ENCODE measurements at regions not wholly inside any gene's neighbourhood (a gene's known extent, or its start where the extent isn't known, plus 50 kb on each side); places are given as distances from the start of the nearest gene placed in this dataset.

DNA sequence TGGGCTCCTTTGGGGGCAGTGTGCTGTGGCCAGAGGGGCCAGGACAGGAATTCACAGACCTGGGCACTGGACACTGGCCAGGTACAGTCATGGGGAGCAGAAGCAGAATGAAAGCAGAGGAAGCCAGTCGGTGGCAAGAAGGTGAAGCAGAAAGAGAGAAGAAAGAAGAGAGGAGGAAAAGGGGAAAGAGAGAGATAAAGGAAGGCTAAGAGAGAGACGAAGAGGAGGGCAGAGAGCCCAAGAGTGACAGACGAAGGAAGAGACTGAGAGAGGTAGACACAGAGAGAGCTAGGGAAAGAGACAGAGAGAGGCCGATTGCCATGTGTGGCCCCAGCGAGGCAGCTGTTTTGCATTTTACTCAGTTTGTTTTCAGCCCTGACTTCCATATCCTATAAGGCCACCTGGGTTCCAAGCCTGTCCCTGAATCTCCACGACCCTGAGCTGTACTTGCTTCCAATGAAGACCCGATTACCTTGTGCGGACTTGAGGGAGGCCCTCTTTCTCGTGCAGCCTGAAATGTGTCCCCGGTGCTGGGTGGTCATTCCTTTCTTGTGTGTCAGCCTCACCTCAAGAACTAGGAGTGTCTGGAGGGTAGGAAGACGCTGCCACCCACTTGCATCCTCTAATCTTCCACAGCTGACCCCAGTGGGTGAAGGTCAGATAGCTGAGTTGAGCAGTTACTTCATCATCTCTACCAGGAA, 73.9 kb downstream of the LSM3 start:
- Histone ChIP-seq H3K4me3 (ENCODE audit: low read length in 2 of 2) (no peak overlapping the region), H3K27ac (ENCODE audit: low read depth in 1 of 2, low read length in 2 of 2) (no peak overlapping the region)
- 90 to 91% methylated on average over 11 of the region's 11 CpGs for WGBS, 2 donors

DNA sequence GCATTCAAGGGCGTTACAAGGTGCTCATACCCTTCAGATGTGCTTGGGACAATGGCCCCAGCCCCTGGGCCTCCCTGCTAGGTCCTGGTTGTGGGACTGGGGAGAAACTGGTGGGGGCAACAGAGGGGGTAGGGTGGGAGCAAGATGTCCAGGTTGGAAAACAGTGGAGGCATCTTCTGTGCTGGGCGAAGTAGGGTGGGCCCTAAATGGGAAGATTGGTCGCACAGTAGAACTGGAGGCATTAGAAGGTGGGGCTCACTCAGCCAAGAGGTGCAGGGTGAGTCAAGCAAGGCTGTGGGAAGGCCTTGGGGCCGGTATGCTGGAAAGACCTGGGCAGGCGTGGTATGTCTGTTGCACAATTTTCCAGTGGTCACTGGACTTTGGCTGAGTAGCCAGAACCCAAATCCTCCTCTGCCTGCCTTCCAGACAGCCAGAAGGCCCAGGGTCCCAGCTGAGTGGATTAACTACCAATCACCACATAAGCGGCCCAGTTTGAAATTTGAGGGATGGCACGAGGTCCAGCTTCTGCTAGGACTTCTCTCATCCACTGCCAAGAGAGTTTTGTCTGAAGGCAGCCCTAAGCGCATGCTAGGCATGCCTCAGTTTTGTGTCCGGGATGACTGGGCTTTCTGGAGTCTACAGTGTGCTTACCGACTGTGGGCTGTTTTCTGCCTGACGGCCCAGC, 74.5 kb downstream of the LSM3 start:
- Histone ChIP-seq H3K4me3 (ENCODE audit: low read length in 2 of 2) (no peak overlapping the region), H3K27ac (ENCODE audit: low read depth in 1 of 2, low read length in 2 of 2) (no peak overlapping the region), H3K27me3 (ENCODE audit: control insufficient read depth in 1 of 2, insufficient read depth in 2 of 2, low read length in 1 of 2) (no peaks in the 10 kb centered on the region), H3K36me3 (ENCODE audit: control insufficient read depth in 1 of 2, insufficient read depth in 2 of 2, low read length in 1 of 2) (no peaks in the 10 kb centered on the region), H3K4me1 (ENCODE audit: control insufficient read depth in 1 of 2, insufficient read depth in 2 of 2, low read length in 2 of 2) (no peaks in the 10 kb centered on the region), H3K9me3 (ENCODE audit: control insufficient read depth, low read length) (no peaks in the 10 kb centered on the region)
- WGBS, 2 donors, result 93 to 94% methylated on average over 11 of the region's 11 CpGs
- DNase-seq, result peak in 1 of 2 donors; percentile 67
- ATAC-seq (ENCODE audit: low FRiP score), result peak; percentile 16
- intact Hi-C loops (cut with DNase I), result no loop called here

More for the DNA sequence above, 73.9 kb downstream of the LSM3 start:
- Histone ChIP-seq H3K4me1 (ENCODE audit: control insufficient read depth in 1 of 2, insufficient read depth in 2 of 2, low read length in 2 of 2) (no peaks in the 10 kb centered on the region), H3K9me3 (ENCODE audit: control insufficient read depth, low read length) (no peaks in the 10 kb centered on the region), H3K27me3 (ENCODE audit: control insufficient read depth in 1 of 2, insufficient read depth in 2 of 2, low read length in 1 of 2) (no peaks in the 10 kb centered on the region), H3K36me3 (ENCODE audit: control insufficient read depth in 1 of 2, insufficient read depth in 2 of 2, low read length in 1 of 2) (no peaks in the 10 kb centered on the region)
- intact Hi-C loops (cut with DNase I), result no loop called here
- DNase-seq (peak in 1 of 2 donors; percentile 38), ATAC-seq (ENCODE audit: low FRiP score) (no peak)

DNA sequence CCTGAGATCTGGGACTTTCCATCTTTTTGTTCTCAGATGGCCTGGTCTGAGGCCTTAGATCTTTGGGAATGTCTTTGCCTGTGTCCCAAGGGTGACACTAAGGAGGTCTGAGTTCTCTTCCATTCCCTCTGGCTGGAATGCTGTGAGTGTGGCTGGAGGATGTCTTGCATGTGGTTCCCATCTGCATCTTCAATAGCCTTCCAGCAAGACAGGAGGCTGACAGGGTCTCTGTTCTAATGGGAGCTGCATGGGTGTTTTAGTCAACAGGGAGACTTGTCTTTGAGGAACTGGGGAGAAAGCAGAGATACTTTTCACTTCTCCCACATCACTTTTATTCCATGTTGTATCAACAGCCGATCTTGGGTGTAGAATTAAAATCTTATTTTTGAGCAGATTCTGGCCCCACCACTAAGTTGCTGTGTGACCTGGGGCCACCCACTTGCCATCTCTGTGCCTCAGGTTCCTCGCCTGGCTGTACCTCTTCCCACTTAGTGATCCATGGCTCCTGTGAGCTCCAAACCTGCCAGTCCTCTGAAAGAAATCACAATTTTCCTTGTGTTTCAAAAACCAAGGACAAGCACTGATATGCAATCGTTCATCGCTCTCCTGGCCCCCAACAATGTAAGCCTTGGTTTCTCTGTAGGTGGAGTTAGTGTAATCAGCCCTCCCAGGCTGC, 75.2 kb downstream of the LSM3 start:
- no peaks in the 10 kb centered on the region for H3K27me3 ChIP-seq (ENCODE audit: control insufficient read depth in 1 of 2, insufficient read depth in 2 of 2, low read length in 1 of 2)
- DNase-seq (peak in 1 of 2 donors; percentile 20), ATAC-seq (ENCODE audit: low FRiP score) (no peak)

DNA sequence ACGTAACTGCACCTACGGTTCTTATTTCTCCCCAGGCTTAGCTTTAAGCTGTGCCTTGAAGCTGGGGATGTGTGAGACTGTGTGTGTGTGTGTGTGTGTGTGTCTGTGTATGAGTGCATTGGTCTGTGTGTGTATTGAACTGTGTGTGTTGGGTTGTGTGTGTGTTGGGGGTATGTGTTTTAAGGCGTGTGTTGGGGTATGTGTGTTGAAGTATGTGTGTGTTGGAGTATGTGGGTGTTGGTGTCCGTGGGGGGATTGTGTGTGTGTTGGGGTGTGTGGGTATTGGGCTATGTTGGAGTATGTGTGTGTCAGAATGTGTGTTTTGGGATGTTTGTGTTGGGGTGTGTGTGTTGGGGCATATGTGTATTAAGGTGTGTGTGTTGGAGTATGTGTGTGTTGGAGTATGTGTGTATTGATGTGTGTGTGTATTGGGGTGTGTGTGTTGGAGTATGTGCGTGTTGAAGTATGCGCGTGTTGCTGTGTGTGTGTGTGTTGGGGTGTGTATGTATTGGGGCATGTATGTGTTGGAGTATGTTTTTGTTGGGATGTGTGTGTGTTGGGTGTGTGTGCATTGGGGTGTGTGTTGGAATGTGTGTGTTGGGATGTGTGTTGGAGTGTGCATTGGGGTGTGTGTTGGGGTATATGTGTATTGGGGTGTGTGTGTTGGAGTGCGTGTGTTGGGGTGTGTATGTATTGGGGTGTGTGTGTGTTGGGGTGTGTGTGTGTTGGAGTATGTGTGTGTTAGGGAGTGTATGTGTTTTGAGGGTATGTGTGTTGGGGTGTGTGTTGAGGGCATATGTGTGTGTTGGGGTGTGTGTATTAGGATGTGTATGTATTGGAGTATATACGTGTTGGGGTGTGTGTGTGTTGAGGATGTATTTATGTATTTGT, 76.4 kb downstream of the LSM3 start:
- Histone ChIP-seq H3K36me3 (ENCODE audit: control insufficient read depth in 1 of 2, insufficient read depth in 2 of 2, low read length in 1 of 2) (no peaks in the 10 kb centered on the region), H3K4me3 (ENCODE audit: low read length in 2 of 2) (no peak overlapping the region), H3K27me3 (ENCODE audit: control insufficient read depth in 1 of 2, insufficient read depth in 2 of 2, low read length in 1 of 2) (no peaks in the 10 kb centered on the region), H3K27ac (ENCODE audit: low read depth in 1 of 2, low read length in 2 of 2) (no peak overlapping the region), H3K9me3 (ENCODE audit: control insufficient read depth, low read length) (no peaks in the 10 kb centered on the region), H3K4me1 (ENCODE audit: control insufficient read depth in 1 of 2, insufficient read depth in 2 of 2, low read length in 2 of 2) (no peaks in the 10 kb centered on the region)
- WGBS, 2 donors, result 88 to 95% methylated on average over 9 of the region's 9 CpGs
- no peak for ATAC-seq (ENCODE audit: low FRiP score)
- peak in 1 of 2 donors; percentile 8 for DNase-seq
- intact Hi-C loops (cut with DNase I), result no loop called here

More for the DNA sequence above, 75.2 kb downstream of the LSM3 start:
- H3K27ac ChIP-seq (ENCODE audit: low read depth in 1 of 2, low read length in 2 of 2), result no peak overlapping the region
- no peaks in the 10 kb centered on the region for H3K9me3 ChIP-seq (ENCODE audit: control insufficient read depth, low read length)
- intact Hi-C loops (cut with DNase I), result no loop called here
- H3K36me3 ChIP-seq (ENCODE audit: control insufficient read depth in 1 of 2, insufficient read depth in 2 of 2, low read length in 1 of 2), result no peaks in the 10 kb centered on the region
- 94 to 95% methylated on average over 4 of the region's 4 CpGs for WGBS, 2 donors
- H3K4me3 ChIP-seq (ENCODE audit: low read length in 2 of 2), result no peak overlapping the region
- H3K4me1 ChIP-seq (ENCODE audit: control insufficient read depth in 1 of 2, insufficient read depth in 2 of 2, low read length in 2 of 2), result no peaks in the 10 kb centered on the region

DNA sequence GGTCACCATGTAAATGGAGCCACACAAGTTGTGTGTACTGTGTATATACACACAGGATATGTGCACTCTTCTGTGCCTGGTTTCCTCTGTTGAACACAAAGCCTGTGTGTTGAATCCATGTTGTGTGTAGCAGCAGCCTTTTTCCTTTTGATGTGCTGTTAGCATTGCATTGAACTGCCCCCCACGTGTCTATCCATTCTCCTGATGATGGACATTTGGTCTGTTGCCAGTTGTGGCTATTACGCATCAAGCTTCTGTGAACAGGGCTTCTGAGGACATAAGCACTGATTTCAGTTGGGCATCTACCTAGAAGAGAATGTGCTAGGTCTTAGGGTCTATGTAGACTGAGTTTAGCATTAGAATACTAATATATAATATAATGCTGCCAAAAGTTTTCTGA, 77.4 kb downstream of the LSM3 start:
- DNase-seq (no peak), ATAC-seq (ENCODE audit: low FRiP score) (no peak)
- intact Hi-C loops (cut with DNase I), result no loop called here
- WGBS, 2 donors, result 64% methylated on average over 2 of the region's 2 CpGs
- Histone ChIP-seq H3K27me3 (ENCODE audit: control insufficient read depth in 1 of 2, insufficient read depth in 2 of 2, low read length in 1 of 2) (no peaks in the 10 kb centered on the region), H3K27ac (ENCODE audit: low read depth in 1 of 2, low read length in 2 of 2) (no peak overlapping the region), H3K4me1 (ENCODE audit: control insufficient read depth in 1 of 2, insufficient read depth in 2 of 2, low read length in 2 of 2) (no peaks in the 10 kb centered on the region), H3K4me3 (ENCODE audit: low read length in 2 of 2) (no peak overlapping the region), H3K36me3 (ENCODE audit: control insufficient read depth in 1 of 2, insufficient read depth in 2 of 2, low read length in 1 of 2) (no peaks in the 10 kb centered on the region), H3K9me3 (ENCODE audit: control insufficient read depth, low read length) (no peaks in the 10 kb centered on the region)

DNA sequence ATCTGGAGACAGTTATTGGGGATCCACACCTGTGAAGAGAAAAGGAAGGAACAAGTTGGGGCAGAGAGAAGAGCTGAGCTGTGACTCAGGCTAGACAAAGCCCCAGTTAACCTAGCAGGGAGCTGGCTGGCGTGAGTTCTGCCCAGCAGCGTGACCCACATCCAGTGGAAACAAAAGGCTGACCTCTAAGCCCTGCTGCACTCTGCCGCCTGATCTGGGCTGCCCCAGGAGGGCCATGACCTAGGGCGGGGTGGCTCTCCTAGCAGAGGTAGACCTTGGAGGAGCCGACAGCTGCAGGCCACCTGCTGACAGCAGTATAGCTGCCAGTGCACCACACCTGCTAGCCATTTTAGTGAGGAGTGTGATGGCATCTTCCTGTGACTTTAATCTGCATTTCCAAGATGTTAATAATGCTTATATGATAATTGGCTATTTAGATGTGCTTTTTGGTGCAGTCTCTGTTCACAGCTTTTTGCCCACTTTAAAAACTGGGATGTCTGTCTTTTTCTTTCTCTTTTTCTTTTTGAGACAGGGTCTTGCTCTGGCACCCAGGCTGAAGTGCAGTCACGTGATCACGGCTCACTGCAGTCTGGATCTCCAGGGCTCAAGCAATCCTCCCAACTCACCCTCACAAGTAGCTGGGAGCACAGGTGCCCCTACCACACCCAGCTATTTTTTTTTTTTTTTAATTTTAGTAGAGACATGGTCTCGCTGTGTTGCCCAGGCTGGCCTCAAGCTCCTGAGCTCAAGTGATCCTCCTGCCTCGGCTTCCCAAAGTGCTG, 78.1 kb downstream of the LSM3 start:
- no peak for ATAC-seq (ENCODE audit: low FRiP score)
- intact Hi-C loops (cut with DNase I), result no loop called here

DNA sequence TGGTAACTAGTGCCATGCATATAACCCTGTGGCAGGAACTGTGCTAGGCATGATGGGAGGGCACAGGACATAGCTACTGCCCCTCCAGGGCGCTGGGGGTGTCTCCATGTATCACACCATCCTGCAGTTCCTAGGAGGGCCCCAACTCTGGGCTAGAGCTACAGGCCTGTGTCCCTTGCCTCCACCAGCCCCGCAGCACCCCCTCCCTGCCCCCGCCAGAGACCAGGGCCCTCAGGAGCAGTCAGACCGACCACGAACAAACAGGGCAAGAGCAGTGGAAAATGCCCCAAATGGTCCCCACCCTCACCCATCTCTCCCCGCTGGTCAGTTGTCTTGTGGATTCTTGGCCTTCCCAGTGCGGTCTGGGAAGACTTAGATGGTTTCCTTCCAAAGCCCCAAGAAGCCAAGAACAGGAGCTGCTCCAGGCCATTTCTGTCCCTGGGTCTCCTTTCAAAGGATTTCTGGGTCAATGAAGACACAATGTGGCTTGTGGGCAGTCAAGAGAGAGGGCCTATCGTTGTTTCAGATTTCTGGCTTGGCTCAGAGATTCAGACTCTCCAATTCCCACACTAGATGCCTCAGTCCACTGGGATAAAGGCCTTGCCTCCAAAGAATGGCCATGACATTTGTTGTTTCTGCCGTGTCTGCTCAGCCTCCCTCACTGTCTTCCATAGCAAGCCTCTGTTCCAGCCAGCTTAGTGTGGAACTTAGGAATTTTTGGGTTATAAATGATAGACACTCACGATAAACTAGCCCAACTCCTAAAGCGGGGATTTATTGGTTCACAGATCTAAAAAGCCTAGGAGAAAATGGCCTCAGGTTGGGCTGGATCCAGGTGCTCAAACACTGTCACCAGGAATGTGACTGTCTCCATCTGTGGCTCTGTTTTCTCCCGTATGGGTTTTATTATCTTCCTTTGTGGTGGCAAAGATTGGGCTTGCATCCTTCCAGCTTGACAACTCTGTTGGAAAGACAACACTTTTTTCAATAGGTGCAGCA, 80.6 kb downstream of the LSM3 start:
- DNase-seq (peak in 1 of 2 donors; percentile 26), ATAC-seq (ENCODE audit: low FRiP score) (no peak)
- Histone ChIP-seq H3K4me3 (ENCODE audit: low read length in 2 of 2) (no peak overlapping the region), H3K4me1 (ENCODE audit: control insufficient read depth in 1 of 2, insufficient read depth in 2 of 2, low read length in 2 of 2) (no peaks in the 10 kb centered on the region), H3K27me3 (ENCODE audit: control insufficient read depth in 1 of 2, insufficient read depth in 2 of 2, low read length in 1 of 2) (no peaks in the 10 kb centered on the region), H3K9me3 (ENCODE audit: control insufficient read depth, low read length) (no peaks in the 10 kb centered on the region), H3K27ac (ENCODE audit: low read depth in 1 of 2, low read length in 2 of 2) (no peak overlapping the region), H3K36me3 (ENCODE audit: control insufficient read depth in 1 of 2, insufficient read depth in 2 of 2, low read length in 1 of 2) (no peaks in the 10 kb centered on the region)
- intact Hi-C loops (cut with DNase I), result no loop called here
- 78 to 86% methylated on average over 12 of the region's 12 CpGs for WGBS, 2 donors

More for the DNA sequence above, 78.1 kb downstream of the LSM3 start:
- WGBS, 2 donors, result 72 to 77% methylated on average over 9 of the region's 9 CpGs
- Histone ChIP-seq H3K36me3 (ENCODE audit: control insufficient read depth in 1 of 2, insufficient read depth in 2 of 2, low read length in 1 of 2) (no peaks in the 10 kb centered on the region), H3K4me3 (ENCODE audit: low read length in 2 of 2) (no peak overlapping the region), H3K9me3 (ENCODE audit: control insufficient read depth, low read length) (no peaks in the 10 kb centered on the region), H3K27me3 (ENCODE audit: control insufficient read depth in 1 of 2, insufficient read depth in 2 of 2, low read length in 1 of 2) (no peaks in the 10 kb centered on the region), H3K27ac (ENCODE audit: low read depth in 1 of 2, low read length in 2 of 2) (no peak overlapping the region), H3K4me1 (ENCODE audit: control insufficient read depth in 1 of 2, insufficient read depth in 2 of 2, low read length in 2 of 2) (no peaks in the 10 kb centered on the region)
- DNase-seq, result peak in 1 of 2 donors; percentile 53
